Psoas muscle (tissue), 7 donors: ENCODE measurements at regions not wholly inside any gene's neighbourhood (a gene's known extent, or its start where the extent isn't known, plus 50 kb on each side); places are given as distances from the start of the nearest gene placed in this dataset.

Experiments
- ATAC-seq, 4 donors: fragments of 200-7000 bp; cut with Tn5 transposase; one replicate each; pipeline ENCODE4 v1.9.1; 2020; ENCODE audit warnings: moderate library complexity in 3 of 4, mild to moderate bottlenecking in 2 of 4
- DNase-seq, 2 donors: peaks; one replicate each; pipeline ENCODE4 v3.0.0-alpha.2; 2020
- H3K27ac ChIP-seq: fragments of 200-600 bp; one replicate; pipeline ENCODE4 v1.8.0; 2022
- H3K27me3 ChIP-seq, 3 donors: fragments of 200-600 bp in 1 of 3; one replicate each; pipeline versions ENCODE4 v1.6.1 to v1.8.0; 2013 to 2022; ENCODE audit warnings: low read length in 2 of 3, mild to moderate bottlenecking in 2 of 3, moderate library complexity in 1 of 3; ENCODE audit not compliant: insufficient read depth in 3 of 3
- H3K36me3 ChIP-seq, 2 donors: fragments of 200-600 bp in 1 of 2; one replicate each; pipeline versions ENCODE4 v1.6.1 to v1.8.0; 2013 to 2022; ENCODE audit warnings: low read depth in 1 of 2, mild to moderate bottlenecking in 1 of 2, moderate library complexity in 1 of 2; ENCODE audit not compliant: insufficient read depth in 1 of 2
- H3K4me1 ChIP-seq: fragments of 200-600 bp; one replicate; pipeline ENCODE4 v1.8.0; 2022
- H3K4me3 ChIP-seq: fragments of 200-600 bp; one replicate; pipeline ENCODE4 v1.8.0; 2022; ENCODE audit warnings: mild to moderate bottlenecking
- H3K9me3 ChIP-seq: fragments of 200-600 bp; one replicate; pipeline ENCODE4 v1.8.0; 2022
- WGBS, 3 donors: extraction: QIAGEN DNeasy Blood & Tissue Kit; methylation state at CpG; one replicate each; pipeline versions ENCODE4 v1.1.6 to v1.1.7; 2013; 5-methylcytosine and 5-hydroxymethylcytosine counted together
- intact Hi-C, 2 donors: fragments of 100-400 bp; cut with DNase I; formaldehyde crosslinking; loops; one replicate each; pipeline versions ENCODE4 v1.11.0 to v1.14.2; 2022
- TF ChIP-seq, protein P1 (sequence below): fragments of 200-600 bp; IDR thresholded peaks from one replicate; pipeline ENCODE4 v1.8.0; 2022; ENCODE audit warnings: antibody characterized with exemption
- donor health status: healthy with polysubstance abuse.
- donor health status: DM: no; HTN: no; CAD: no; lungs with moderate emphysema.
- donor health status: Bipolar disorder and iron deficiency.
- donor health status: healthy.
- donor health status: DM: yes; HTN: yes; CAD: no.
- donor health status: DM: no; HTN: no; CAD: no.
- donor health status: DM: yes; HTN: yes; CAD: no.

- intact Hi-C loops: loop anchor here in 1 of 2 donors (10.0 kb wide), 1 partner anchor 250 kb away; the partner anchor contains the start of gene UBE2E3
- DNase-seq (no peak), ATAC-seq (no peak)
- Histone ChIP-seq H3K27ac (peak overlapping the region; percentile 72), H3K36me3 (no peaks in the 10 kb centered on the region), H3K4me3 (no peak overlapping the region), H3K27me3 (no peaks in the 10 kb centered on the region), H3K9me3 (no peaks in the 10 kb centered on the region), H3K4me1 (peaks cover 45% of the 10 kb centered on the region)
- TF ChIP-seq, protein P1, sequence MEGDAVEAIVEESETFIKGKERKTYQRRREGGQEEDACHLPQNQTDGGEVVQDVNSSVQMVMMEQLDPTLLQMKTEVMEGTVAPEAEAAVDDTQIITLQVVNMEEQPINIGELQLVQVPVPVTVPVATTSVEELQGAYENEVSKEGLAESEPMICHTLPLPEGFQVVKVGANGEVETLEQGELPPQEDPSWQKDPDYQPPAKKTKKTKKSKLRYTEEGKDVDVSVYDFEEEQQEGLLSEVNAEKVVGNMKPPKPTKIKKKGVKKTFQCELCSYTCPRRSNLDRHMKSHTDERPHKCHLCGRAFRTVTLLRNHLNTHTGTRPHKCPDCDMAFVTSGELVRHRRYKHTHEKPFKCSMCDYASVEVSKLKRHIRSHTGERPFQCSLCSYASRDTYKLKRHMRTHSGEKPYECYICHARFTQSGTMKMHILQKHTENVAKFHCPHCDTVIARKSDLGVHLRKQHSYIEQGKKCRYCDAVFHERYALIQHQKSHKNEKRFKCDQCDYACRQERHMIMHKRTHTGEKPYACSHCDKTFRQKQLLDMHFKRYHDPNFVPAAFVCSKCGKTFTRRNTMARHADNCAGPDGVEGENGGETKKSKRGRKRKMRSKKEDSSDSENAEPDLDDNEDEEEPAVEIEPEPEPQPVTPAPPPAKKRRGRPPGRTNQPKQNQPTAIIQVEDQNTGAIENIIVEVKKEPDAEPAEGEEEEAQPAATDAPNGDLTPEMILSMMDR: no peak
Observed at GRCh38 chr2:180734382-180734781, 246.0 kb upstream of the UBE2E3 start.

DNA sequence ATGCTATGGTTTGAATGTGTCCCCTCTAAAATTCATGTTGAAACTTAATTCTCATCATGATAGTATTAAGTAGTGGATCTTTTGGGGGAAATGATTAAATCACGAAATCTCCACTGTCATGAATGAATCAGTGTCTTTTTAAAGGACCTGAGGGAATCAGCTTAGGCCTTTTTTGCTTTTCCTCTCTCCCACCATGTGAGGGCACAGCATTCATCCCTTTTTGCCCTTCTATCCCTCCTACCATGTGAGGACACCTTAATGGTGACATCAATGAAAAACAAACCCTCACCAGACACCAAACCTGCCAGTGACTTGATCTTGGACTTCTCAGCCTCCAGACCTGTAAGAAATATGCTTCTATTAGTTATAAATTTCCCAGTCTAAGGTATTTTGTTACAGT, 247.1 kb upstream of the UBE2E3 start:
- H3K27ac ChIP-seq: peak overlapping the region; percentile 72
- H3K36me3 ChIP-seq: no peaks in the 10 kb centered on the region
- peaks cover 36% of the 10 kb centered on the region for H3K4me1 ChIP-seq
- no peak for DNase-seq
- H3K27me3 ChIP-seq: no peaks in the 10 kb centered on the region
- peak in 2 of 4 donors; percentile 45 to 57 for ATAC-seq
- TF ChIP-seq, protein P1: no peak
- WGBS, 3 donors: 78 to 92% (median 81%) methylated on average over 1 of the region's 1 CpG
- no peaks in the 10 kb centered on the region for H3K9me3 ChIP-seq
- H3K4me3 ChIP-seq: no peak overlapping the region
- intact Hi-C loops: loop anchor here in 1 of 2 donors (10.0 kb wide), 1 partner anchor 251 kb away; the partner anchor contains the start of gene UBE2E3

GRCh38 chr2:180732337-180732736, 248.1 kb upstream of the UBE2E3 start:
- H3K27ac ChIP-seq: no peak overlapping the region
- intact Hi-C loops: loop anchor here in 1 of 2 donors (10.0 kb wide), 1 partner anchor 252 kb away; the partner anchor contains the start of gene UBE2E3
- H3K4me1 ChIP-seq: peaks cover 28% of the 10 kb centered on the region
- peak in 1 of 4 donors; percentile 26 for ATAC-seq
- no peaks in the 10 kb centered on the region for H3K36me3 ChIP-seq
- H3K4me3 ChIP-seq: no peak overlapping the region
- no peaks in the 10 kb centered on the region for H3K27me3 ChIP-seq
- DNase-seq: no peak
- WGBS, 3 donors: 70 to 84% (median 71%) methylated on average over 3 of the region's 3 CpGs
- no peaks in the 10 kb centered on the region for H3K9me3 ChIP-seq
- TF ChIP-seq, protein P1: no peak

- H3K4me3 ChIP-seq: no peak overlapping the region
- H3K36me3 ChIP-seq: no peaks in the 10 kb centered on the region
- TF ChIP-seq, protein P1: no peak
- DNase-seq (no peak), ATAC-seq (no peak)
- 71 to 87% (median 85%) methylated on average over 2 of the region's 2 CpGs for WGBS, 3 donors
- H3K27me3 ChIP-seq: no peaks in the 10 kb centered on the region
- no peak overlapping the region for H3K27ac ChIP-seq
- H3K9me3 ChIP-seq: no peaks in the 10 kb centered on the region
- intact Hi-C loops: loop anchor here in 1 of 2 donors (10.0 kb wide), 1 partner anchor 254 kb away; the partner anchor contains the start of gene UBE2E3
- peaks cover 20% of the 10 kb centered on the region for H3K4me1 ChIP-seq
Observed at GRCh38 chr2:180730976-180731375, 249.4 kb upstream of the UBE2E3 start.
